ENCODE measurements at regions not wholly inside any gene's neighbourhood (a gene's known extent, or its start where the extent isn't known, plus 50 kb on each side); places are given as distances from the start of the nearest gene placed in this dataset.

DNA sequence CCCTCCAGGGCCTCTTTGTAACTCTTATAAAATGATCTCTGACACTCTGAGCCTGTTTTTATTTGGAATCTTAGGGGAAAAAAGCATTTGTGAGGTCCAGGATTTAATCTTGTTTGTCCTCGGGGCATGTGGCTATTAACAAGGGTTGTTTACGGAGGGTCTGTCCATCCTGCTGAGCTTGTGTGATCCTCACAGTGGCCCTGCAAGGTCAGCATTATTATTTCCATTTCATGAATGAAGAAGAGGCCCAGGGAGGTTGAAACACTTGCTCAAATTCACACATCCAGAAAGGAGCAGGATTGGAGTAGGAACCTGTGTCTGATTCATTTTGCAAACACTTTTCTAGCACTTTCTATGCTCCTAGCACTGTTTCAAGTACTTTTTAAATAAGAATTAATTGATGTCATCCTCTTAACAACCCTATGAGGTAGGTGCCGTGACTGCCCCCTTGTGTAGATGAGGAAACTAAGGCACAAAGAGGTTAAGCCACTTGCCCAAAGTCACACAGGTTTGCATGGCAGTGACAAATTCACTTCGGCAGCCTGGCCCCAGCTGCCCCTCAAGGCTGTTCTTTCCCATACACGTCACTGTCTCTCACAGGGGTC lies 178.9 kb downstream of the MIS18A start:
- H3K4me3 Mint-ChIP-seq = no peak overlapping the region
- 100% methylated on average over 4 of the region's 5 CpGs for WGBS (ENCODE audit: insufficient coverage)
- CTCF ChIA-PET = no interaction called here

GRCh38 chr21:32096411-32096810 lies 182.4 kb downstream of the MIS18A start:
- intact Hi-C loops (cut with micrococcal nuclease) = no loop called here
- H3K27ac Mint-ChIP-seq = no peak overlapping the region

More for the DNA sequence above, 178.9 kb downstream of the MIS18A start:
- Histone ChIP-seq H3K79me2 (ENCODE audit: control insufficient read depth, insufficient read depth, low read length) (no peaks in the 10 kb centered on the region), H2AFZ (ENCODE audit: insufficient read depth, low read depth, low read length, poor library complexity, severe bottlenecking) (no peak overlapping the region), H3K27me3 (replicated peaks in 1 of 4; ENCODE audit: control extremely low read depth in 1 of 4, control insufficient read depth in 3 of 4, insufficient read depth in 4 of 4, low read length in 3 of 4) (no peaks in the 10 kb centered on the region), H3K9me3 (ENCODE audit: control extremely low read depth in 1 of 3, control insufficient read depth in 2 of 3, insufficient read depth in 1 of 3, low read length in 2 of 3) (no peaks in the 10 kb centered on the region), H4K20me1 (ENCODE audit: control insufficient read depth, insufficient read depth, low read length, poor library complexity, severe bottlenecking) (no peaks in the 10 kb centered on the region), H3K4me3 (ENCODE audit: control extremely low read depth in 1 of 5, extremely low read depth in 1 of 5, insufficient read depth in 1 of 5, low read depth in 2 of 5, low read length in 4 of 5) (no peak overlapping the region), H3K36me3 (replicated peaks in 1 of 2; ENCODE audit: control extremely low read depth in 1 of 2, control insufficient read depth in 1 of 2, extremely low read depth in 1 of 2, insufficient read depth in 2 of 2, low read length in 1 of 2) (no peaks in the 10 kb centered on the region), H3K4me2 (replicated peaks; ENCODE audit: low read depth, low read length, poor library complexity, severe bottlenecking) (no peak overlapping the region), H3K27ac (ENCODE audit: low read length in 2 of 2) (no peak overlapping the region), H3K4me1 (ENCODE audit: control insufficient read depth in 2 of 2, insufficient read depth in 2 of 2, low read length in 2 of 2) (no peaks in the 10 kb centered on the region), H3K9ac (ENCODE audit: low read length) (no peak overlapping the region)
- POLR2A ChIA-PET = no interaction called here
- ATAC-seq (ENCODE audit: low read depth) = no peak
- TF ChIP-seq, protein P1, sequence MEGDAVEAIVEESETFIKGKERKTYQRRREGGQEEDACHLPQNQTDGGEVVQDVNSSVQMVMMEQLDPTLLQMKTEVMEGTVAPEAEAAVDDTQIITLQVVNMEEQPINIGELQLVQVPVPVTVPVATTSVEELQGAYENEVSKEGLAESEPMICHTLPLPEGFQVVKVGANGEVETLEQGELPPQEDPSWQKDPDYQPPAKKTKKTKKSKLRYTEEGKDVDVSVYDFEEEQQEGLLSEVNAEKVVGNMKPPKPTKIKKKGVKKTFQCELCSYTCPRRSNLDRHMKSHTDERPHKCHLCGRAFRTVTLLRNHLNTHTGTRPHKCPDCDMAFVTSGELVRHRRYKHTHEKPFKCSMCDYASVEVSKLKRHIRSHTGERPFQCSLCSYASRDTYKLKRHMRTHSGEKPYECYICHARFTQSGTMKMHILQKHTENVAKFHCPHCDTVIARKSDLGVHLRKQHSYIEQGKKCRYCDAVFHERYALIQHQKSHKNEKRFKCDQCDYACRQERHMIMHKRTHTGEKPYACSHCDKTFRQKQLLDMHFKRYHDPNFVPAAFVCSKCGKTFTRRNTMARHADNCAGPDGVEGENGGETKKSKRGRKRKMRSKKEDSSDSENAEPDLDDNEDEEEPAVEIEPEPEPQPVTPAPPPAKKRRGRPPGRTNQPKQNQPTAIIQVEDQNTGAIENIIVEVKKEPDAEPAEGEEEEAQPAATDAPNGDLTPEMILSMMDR (IDR thresholded peaks at IDR 0.05) = no peak
- no peak for DNase-seq
- Mint-ChIP-seq H3K9me3 (ENCODE audit: insufficient read depth) (no peaks in the 10 kb centered on the region), H3K27me3 (peaks cover 6% of the 10 kb centered on the region), H3K27ac (no peak overlapping the region), H3K4me1 (no peaks in the 10 kb centered on the region)
- intact Hi-C loops (cut with micrococcal nuclease) = no loop called here

More at GRCh38 chr21:32096411-32096810, 182.4 kb downstream of the MIS18A start:
- no peaks in the 10 kb centered on the region for H4K20me1 ChIP-seq (ENCODE audit: control insufficient read depth, insufficient read depth, low read length, poor library complexity, severe bottlenecking)
- 7% methylated on average over 1 of the region's 3 CpGs for WGBS (ENCODE audit: insufficient coverage)
- Mint-ChIP-seq H3K4me3 (no peak overlapping the region), H3K9me3 (ENCODE audit: insufficient read depth) (peaks cover 3% of the 10 kb centered on the region), H3K4me1 (no peaks in the 10 kb centered on the region), H3K27me3 (peaks cover 10% of the 10 kb centered on the region)
- H3K27ac ChIP-seq (ENCODE audit: low read length in 2 of 2) = no peak overlapping the region
- no peak for ATAC-seq (ENCODE audit: low read depth)
- peaks cover 0 to 9% (median 0%) of the 10 kb centered on the region in 3 donors for H3K9me3 ChIP-seq (ENCODE audit: control extremely low read depth in 1 of 3, control insufficient read depth in 2 of 3, insufficient read depth in 1 of 3, low read length in 2 of 3)
- H3K27me3 ChIP-seq (replicated peaks in 1 of 4; ENCODE audit: control extremely low read depth in 1 of 4, control insufficient read depth in 3 of 4, insufficient read depth in 4 of 4, low read length in 3 of 4) = no peaks in the 10 kb centered on the region
- H2AFZ ChIP-seq (ENCODE audit: insufficient read depth, low read depth, low read length, poor library complexity, severe bottlenecking) = no peak overlapping the region
- no peak overlapping the region for H3K4me2 ChIP-seq (replicated peaks; ENCODE audit: low read depth, low read length, poor library complexity, severe bottlenecking)
- DNase-seq = no peak
- H3K9ac ChIP-seq (ENCODE audit: low read length) = no peak overlapping the region
- ChIA-PET POLR2A (no interaction called here), CTCF (interaction anchor here (1.6 kb wide), 1 partner anchor 8 kb away, joined by 3 read pairs; no protein-coding TSS in a partner anchor)
- no peaks in the 10 kb centered on the region for H3K79me2 ChIP-seq (ENCODE audit: control insufficient read depth, insufficient read depth, low read length)
- H3K36me3 ChIP-seq (replicated peaks in 1 of 2; ENCODE audit: control extremely low read depth in 1 of 2, control insufficient read depth in 1 of 2, extremely low read depth in 1 of 2, insufficient read depth in 2 of 2, low read length in 1 of 2) = no peaks in the 10 kb centered on the region
- H3K4me1 ChIP-seq (ENCODE audit: control insufficient read depth in 2 of 2, insufficient read depth in 2 of 2, low read length in 2 of 2) = no peaks in the 10 kb centered on the region
- H3K4me3 ChIP-seq (ENCODE audit: control extremely low read depth in 1 of 5, extremely low read depth in 1 of 5, insufficient read depth in 1 of 5, low read depth in 2 of 5, low read length in 4 of 5) = no peak overlapping the region
- TF ChIP-seq, protein P1 (IDR thresholded peaks at IDR 0.05) = no peak
- no peak for TF ChIP-seq EZH2 (IDR thresholded peaks at IDR 0.05; ENCODE audit: borderline replicate concordance, insufficient read depth, low read depth, low read length, poor library complexity, severe bottlenecking)
